ENCODE measurements at regions not wholly inside any gene's neighbourhood (a gene's known extent, or its start where the extent isn't known, plus 50 kb on each side); places are given as distances from the start of the nearest gene placed in this dataset.

DNA sequence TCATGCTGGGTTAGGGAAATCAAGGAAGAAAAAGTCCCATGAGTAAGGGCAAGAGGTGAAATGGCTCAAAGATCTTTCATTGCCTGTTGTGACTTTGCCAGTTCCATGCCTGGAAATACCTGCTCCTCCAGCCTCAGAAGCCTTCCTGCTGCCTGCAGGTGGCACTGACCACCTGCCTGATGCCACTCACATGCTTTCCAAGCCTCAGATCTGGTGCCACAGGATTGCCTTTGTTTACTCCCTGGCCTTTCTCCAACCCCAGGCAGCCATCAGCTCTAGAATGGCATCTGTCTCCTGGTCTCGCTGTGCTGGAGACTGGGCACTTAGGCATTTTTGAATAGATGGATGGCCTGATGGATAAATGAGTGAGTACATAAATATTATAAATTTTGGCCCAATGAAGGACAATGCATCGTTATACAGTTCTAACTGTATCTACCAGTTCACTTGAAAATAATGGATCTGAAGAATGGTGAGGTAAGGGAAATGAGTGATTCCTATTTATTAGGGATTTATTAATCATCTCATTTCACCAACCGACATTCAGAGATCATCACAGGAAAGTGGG is 657.2 kb downstream of the INHBA start:
- TF ChIP-seq CTCF (IDR thresholded peaks at IDR 0.05; ENCODE audit: insufficient read depth, low read length, poor library complexity, severe bottlenecking) (no peak), EZH2phosphoT487 (conservative IDR thresholded peaks at IDR 0.05; ENCODE audit: low read length) (no peak)

All from SU-DHL-6 (cell line).